Spleen (tissue), 11 donors: ENCODE measurements at regions not wholly inside any gene's neighbourhood (a gene's known extent, or its start where the extent isn't known, plus 50 kb on each side); places are given as distances from the start of the nearest gene placed in this dataset.
"Not testable (repeated sequence)": the region's sequence is repeated elsewhere in the genome, so short reads cannot be mapped to it uniquely, and the experiment has no call there.

Source experiments
- DNase-seq: peaks from one replicate; pipeline ENCODE4 v3.0.0-alpha.2; 2020
- H3K27ac ChIP-seq, 8 donors: fragments of 200-600 bp; sonication (generic) in 7 of 8; 1 replicate in 4 of 8; 2 replicates in 4 of 8; pipeline versions ENCODE4 v1.5.0 to v1.8.0; 2016 to 2021; ENCODE audit warnings: inconsistent platforms in 4 of 8, mild to moderate bottlenecking in 4 of 8, moderate library complexity in 1 of 8
- H3K27me3 ChIP-seq, 7 donors: fragments of 200-600 bp; sonication (generic) in 6 of 7; replicated peaks in 1 of 7; 1 replicate in 4 of 7; 2 replicates in 3 of 7; pipeline versions ENCODE4 v1.5.0 to v1.8.0; 2016 to 2021; ENCODE audit warnings: inconsistent platforms in 3 of 7, mild to moderate bottlenecking in 1 of 7
- H3K36me3 ChIP-seq, 6 donors: fragments of 200-600 bp; sonication (generic) in 5 of 6; 1 replicate in 4 of 6; 2 replicates in 2 of 6; pipeline versions ENCODE4 v1.5.0 to v1.8.0; 2016 to 2021; ENCODE audit warnings: inconsistent platforms in 2 of 6
- H3K4me1 ChIP-seq, 6 donors: fragments of 200-600 bp; sonication (generic) in 5 of 6; 1 replicate in 3 of 6; 2 replicates in 3 of 6; pipeline versions ENCODE4 v1.5.0 to v1.8.0; 2016 to 2021; ENCODE audit warnings: inconsistent platforms in 3 of 6
- H3K4me3 ChIP-seq, 8 donors: fragments of 200-600 bp; sonication (generic) in 7 of 8; 1 replicate in 4 of 8; 2 replicates in 4 of 8; pipeline versions ENCODE4 v1.5.0 to v1.8.0; 2016 to 2021; ENCODE audit warnings: inconsistent platforms in 4 of 8, mild to moderate bottlenecking in 4 of 8, moderate library complexity in 2 of 8
- H3K9me3 ChIP-seq, 8 donors: fragments of 200-600 bp; sonication (generic) in 7 of 8; 1 replicate in 4 of 8; 2 replicates in 4 of 8; pipeline versions ENCODE4 v1.5.0 to v1.8.0; 2016 to 2021; ENCODE audit warnings: inconsistent platforms in 4 of 8
- POLR2A ChIP-seq, 3 donors: fragments of 450-650 bp; IDR thresholded peaks; one replicate each; pipeline ENCODE4 v1.5.1; 2017; ENCODE audit warnings: antibody characterized with exemption in 3 of 3, mild to moderate bottlenecking in 1 of 3
- POLR2AphosphoS5 ChIP-seq, 3 donors: sonication (generic); formaldehyde crosslinking; IDR thresholded peaks; one replicate each; pipeline ENCODE4 v1.5.1; 2017; ENCODE audit warnings: antibody characterized with exemption in 3 of 3
- WGBS, 5 donors: extraction: QIAGEN DNeasy Blood & Tissue Kit in 3 of 5; methylation state at CpG; one replicate each; pipeline versions ENCODE4 v1.1.5 to v1.1.7; 2013 to 2018; 5-methylcytosine and 5-hydroxymethylcytosine counted together
- intact Hi-C: fragments of 100-400 bp; cut with DNase I; formaldehyde crosslinking; loops from one replicate; pipeline ENCODE4 v1.15.0; 2023; ENCODE audit warnings: low total_unique reads
- TF ChIP-seq, protein P1 (sequence below), 11 experiments: fragments of 200-600 bp in 7 of 11; fragments of 450-650 bp in 4 of 11; sonication (generic) in 4 of 11; IDR thresholded peaks in 8 of 11; conservative IDR thresholded peaks in 3 of 11; 1 replicate in 7 of 11; 2 replicates in 4 of 11; pipeline versions ENCODE4 v1.4.0 to v1.8.0; 2016 to 2021; ENCODE audit warnings: antibody characterized with exemption in 11 of 11, inconsistent platforms in 4 of 11, mild to moderate bottlenecking in 1 of 11
- donor health status: healthy with polysubstance abuse.
- donor health status: DM: no; HTN: no; CAD: no; lungs with moderate emphysema.
- donor health status: DM: no; HTN: no; CAD: no.
- donor health status: Bipolar disorder and iron deficiency.
- donor health status: healthy.
- donor health status: DM: no; HTN: no; CAD: no.
- donor health status: DM: yes; HTN: yes; CAD: no.

DNA sequence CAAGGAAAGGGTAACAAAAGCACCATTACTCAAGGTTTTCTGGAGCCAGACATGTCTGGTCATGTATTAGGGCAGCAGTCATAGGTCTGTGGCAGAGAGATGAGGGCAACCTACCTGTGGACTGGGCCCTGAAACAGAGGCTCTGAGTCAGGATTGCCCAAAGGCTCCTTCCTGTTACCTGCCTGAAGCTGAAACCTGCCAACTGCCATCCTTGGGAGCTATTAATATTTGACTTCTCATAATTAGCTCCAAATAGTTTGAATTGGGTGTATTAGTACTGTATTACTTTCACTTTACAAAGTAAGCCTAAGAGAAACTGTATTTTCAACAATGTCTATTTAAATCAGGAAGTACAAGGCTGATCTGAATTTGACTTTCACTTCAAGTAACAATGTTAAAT is 72.0 kb upstream of the TBX18 start:
- intact Hi-C loops = no loop called here
- Histone ChIP-seq H3K27me3 (no peaks in the 10 kb centered on the region), H3K9me3 (peaks cover 0 to 16% (median 6%) of the 10 kb centered on the region in 8 donors), H3K27ac (no peak overlapping the region), H3K4me3 (no peak overlapping the region), H3K4me1 (no peaks in the 10 kb centered on the region), H3K36me3 (no peaks in the 10 kb centered on the region)
- TF ChIP-seq, protein P1, sequence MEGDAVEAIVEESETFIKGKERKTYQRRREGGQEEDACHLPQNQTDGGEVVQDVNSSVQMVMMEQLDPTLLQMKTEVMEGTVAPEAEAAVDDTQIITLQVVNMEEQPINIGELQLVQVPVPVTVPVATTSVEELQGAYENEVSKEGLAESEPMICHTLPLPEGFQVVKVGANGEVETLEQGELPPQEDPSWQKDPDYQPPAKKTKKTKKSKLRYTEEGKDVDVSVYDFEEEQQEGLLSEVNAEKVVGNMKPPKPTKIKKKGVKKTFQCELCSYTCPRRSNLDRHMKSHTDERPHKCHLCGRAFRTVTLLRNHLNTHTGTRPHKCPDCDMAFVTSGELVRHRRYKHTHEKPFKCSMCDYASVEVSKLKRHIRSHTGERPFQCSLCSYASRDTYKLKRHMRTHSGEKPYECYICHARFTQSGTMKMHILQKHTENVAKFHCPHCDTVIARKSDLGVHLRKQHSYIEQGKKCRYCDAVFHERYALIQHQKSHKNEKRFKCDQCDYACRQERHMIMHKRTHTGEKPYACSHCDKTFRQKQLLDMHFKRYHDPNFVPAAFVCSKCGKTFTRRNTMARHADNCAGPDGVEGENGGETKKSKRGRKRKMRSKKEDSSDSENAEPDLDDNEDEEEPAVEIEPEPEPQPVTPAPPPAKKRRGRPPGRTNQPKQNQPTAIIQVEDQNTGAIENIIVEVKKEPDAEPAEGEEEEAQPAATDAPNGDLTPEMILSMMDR (IDR thresholded peaks at IDR 0.05 in 8 of 11, conservative IDR thresholded peaks at IDR 0.05 in 3 of 11) = no peak
- TF ChIP-seq POLR2A (IDR thresholded peaks at IDR 0.05) (no peak), POLR2AphosphoS5 (IDR thresholded peaks at IDR 0.05) (no peak)
- no peak for DNase-seq

- TF ChIP-seq POLR2A (IDR thresholded peaks at IDR 0.05) (no peak), POLR2AphosphoS5 (IDR thresholded peaks at IDR 0.05) (no peak)
- TF ChIP-seq, protein P1 (IDR thresholded peaks at IDR 0.05 in 8 of 11, conservative IDR thresholded peaks at IDR 0.05 in 3 of 11) = no peak
- Histone ChIP-seq H3K9me3 (peaks cover 0 to 16% (median 3%) of the 10 kb centered on the region in 8 donors), H3K27me3 (no peaks in the 10 kb centered on the region), H3K4me3 (no peak overlapping the region), H3K27ac (no peak overlapping the region), H3K4me1 (no peaks in the 10 kb centered on the region), H3K36me3 (no peaks in the 10 kb centered on the region)
- no peak for DNase-seq
- 32 to 57% (median 39%) methylated on average over 1 of the region's 1 CpG for WGBS, 5 donors
- intact Hi-C loops = no loop called here
Measured at GRCh38 chr6:84835340-84835739, 70.9 kb upstream of the TBX18 start.

DNA sequence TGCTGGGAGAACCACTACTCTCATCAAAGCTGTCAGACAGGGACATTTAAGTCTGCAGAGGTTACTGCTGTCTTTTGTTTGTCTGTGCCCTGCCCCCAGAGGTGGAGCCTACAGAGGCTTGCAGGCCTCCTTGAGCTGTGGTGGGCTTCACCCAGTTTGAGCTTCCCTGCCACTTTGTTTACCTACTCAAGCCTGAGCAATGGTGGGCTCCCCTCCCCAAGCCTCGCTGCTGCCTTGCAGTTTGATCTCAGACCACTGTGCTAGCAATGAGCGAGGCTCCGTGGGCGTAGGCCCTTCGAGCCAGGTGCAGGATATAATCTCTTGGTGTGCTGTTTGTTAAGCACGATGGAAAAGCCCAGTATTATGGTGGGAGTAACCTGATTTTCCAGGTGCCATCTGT is 67.5 kb upstream of the TBX18 start:
- H3K9me3 ChIP-seq, H3K4me1 ChIP-seq, intact Hi-C loops, H3K27ac ChIP-seq, H3K4me3 ChIP-seq, DNase-seq, H3K36me3 ChIP-seq, H3K27me3 ChIP-seq: not testable (repeated sequence)
- 60 to 79% (median 70%) methylated on average over 4 to 6 of the region's 6 CpGs for WGBS, 5 donors

- H3K27ac ChIP-seq = no peak overlapping the region
- no peaks in the 10 kb centered on the region for H3K36me3 ChIP-seq
- no peaks in the 10 kb centered on the region for H3K27me3 ChIP-seq
- H3K4me1 ChIP-seq = no peaks in the 10 kb centered on the region
- peaks cover 0 to 7% (median 0%) of the 10 kb centered on the region in 8 donors for H3K9me3 ChIP-seq
- WGBS, 5 donors = 42 to 75% (median 49%) methylated on average over 1 of the region's 1 CpG
- H3K4me3 ChIP-seq = no peak overlapping the region
- intact Hi-C loops = no loop called here
- TF ChIP-seq, protein P1 (IDR thresholded peaks at IDR 0.05 in 8 of 11, conservative IDR thresholded peaks at IDR 0.05 in 3 of 11) = no peak
- TF ChIP-seq POLR2A (IDR thresholded peaks at IDR 0.05) (no peak), POLR2AphosphoS5 (IDR thresholded peaks at IDR 0.05) (no peak)
- no peak for DNase-seq
Measured at GRCh38 chr6:84825461-84825860, 61.1 kb upstream of the TBX18 start.

GRCh38 chr6:84821314-84821713 is 56.9 kb upstream of the TBX18 start:
- H3K27me3 ChIP-seq, H3K27ac ChIP-seq, DNase-seq, intact Hi-C loops, H3K36me3 ChIP-seq, H3K4me1 ChIP-seq, H3K4me3 ChIP-seq: not testable (repeated sequence)
- peaks cover 0 to 15% (median 5%) of the 10 kb centered on the region in 8 donors for H3K9me3 ChIP-seq
- WGBS, 5 donors = 63 to 85% (median 72%) methylated on average over 1 of the region's 1 CpG
